Hematopoietic multipotent progenitor cell treated with erythropoietin and hydrocortisone succinate and interleukin-3 and kit ligand, for 15 days (in vitro differentiated cells): ENCODE measurements at regions not wholly inside any gene's neighbourhood (a gene's known extent, or its start where the extent isn't known, plus 50 kb on each side); places are given as distances from the start of the nearest gene placed in this dataset.

Experiments
- DNase-seq: peaks from one replicate; pipeline ENCODE4 v3.0.0-alpha.2; 2015; ENCODE audit warnings: low spot score

DNA sequence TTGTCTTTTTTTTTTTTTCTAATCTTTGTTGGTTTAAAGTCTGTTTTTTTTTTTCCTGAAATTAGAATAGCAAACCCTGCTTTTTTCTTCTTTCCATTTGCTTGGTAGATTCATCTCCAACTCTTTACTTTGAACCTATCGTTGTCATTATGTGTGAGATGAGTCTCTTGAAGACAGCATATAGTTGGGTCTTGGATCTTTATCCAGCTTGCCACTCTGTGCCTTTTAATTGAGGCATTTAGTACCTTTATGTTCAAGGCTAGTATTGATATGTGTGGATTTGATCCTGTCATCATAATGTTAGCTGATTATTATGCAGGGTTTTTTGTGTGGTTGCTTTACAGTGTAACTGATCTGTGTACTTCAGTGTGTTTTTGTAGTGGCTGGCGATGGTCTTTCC is 383.8 kb downstream of the MAN2A1 start:
- no peak for DNase-seq

DNA sequence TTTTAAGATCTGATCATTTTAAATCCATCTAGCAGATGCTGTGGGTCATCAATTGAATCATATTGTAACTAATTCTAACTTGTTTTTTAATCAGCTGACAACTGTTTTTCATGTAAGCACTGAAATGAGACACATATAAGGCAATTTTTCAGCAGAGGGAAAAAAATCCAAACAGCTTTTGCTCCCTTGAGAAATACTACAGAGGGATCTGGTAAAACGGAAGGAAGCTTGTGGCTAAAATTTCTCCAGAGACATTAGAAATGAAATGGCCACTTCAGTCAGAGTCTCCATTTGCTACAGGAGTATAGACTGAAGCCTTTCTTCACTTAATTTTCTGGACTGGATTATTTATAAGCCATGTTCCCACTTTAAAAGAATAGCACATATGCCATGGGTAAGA is 385.9 kb downstream of the MAN2A1 start:
- DNase-seq: no peak

DNA sequence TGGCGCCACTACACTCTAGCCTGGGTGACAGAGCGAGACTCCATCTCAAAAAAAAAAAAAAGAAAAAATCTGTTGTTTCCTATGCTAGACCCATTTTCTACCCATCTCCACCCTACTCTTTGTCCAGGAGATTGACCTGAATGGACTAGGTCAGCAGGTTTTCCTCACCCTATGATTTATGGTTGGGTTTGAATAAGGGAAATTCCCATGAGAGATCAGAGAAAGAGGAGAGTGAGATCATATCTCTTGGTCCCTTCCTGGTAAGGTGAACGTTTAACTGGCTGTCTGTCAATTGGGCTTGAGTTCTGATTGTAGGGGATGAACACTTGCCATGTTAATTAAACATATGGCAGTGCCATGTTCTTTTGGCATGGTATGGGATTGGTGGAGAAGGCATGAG is 387.4 kb downstream of the MAN2A1 start:
- no peak for DNase-seq

DNA sequence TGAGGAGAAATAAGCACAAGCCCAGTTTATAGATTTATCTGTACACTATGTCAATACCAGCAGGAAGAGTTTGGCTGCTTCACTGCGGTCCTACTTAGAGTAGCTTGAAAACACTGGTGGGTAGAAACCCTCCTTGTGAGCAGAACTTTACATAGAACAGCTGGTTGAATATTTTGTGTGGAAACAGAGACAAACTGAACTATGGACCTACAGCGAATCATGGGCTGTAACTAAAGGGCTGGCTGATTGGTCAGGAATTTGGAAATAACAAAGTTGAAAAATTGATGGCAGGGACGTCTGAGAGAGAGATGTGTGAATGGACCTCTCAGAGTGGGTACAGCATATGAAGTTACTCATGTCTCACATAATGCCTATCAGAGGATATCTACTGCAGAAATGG is 392.5 kb downstream of the MAN2A1 start:
- no peak for DNase-seq

DNA sequence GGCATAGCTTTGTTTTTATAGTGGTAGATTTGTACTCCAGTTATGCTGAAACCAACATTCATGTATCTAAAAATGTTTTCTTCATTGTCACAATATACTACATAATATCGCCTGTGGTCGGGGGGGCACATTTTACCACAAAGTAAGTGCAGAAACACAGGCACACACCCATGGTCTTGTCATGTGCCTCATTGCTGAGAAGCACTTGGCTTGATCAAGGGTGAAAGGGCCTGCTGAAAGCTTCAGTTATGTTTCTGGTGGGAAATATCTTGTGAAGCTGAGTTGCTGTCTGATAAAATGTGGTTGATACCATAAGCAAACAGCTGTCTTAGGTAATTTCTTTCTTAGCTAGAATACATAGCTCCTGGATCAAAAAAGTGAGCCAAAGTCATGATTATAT is 393.1 kb downstream of the MAN2A1 start:
- DNase-seq: no peak

DNA sequence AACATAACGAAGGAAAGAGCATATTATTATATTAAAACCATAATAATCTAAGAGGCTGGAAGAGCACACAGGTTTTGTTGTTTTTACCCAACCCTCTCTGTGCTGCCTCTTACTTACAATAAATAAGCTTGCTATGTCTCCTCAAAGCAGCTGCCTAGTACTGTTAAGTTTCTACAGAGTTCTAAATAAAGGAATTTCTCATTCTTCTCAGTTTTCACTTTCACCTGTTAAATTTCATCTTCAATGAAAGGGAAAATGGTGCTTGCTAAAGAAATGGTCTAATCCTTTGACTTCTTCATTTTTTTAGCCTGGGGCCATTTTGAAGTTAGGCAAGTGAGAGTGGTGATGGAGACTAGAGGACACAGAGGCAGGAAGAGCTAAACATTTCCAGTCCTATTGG is 396.1 kb downstream of the MAN2A1 start:
- DNase-seq: no peak

DNA sequence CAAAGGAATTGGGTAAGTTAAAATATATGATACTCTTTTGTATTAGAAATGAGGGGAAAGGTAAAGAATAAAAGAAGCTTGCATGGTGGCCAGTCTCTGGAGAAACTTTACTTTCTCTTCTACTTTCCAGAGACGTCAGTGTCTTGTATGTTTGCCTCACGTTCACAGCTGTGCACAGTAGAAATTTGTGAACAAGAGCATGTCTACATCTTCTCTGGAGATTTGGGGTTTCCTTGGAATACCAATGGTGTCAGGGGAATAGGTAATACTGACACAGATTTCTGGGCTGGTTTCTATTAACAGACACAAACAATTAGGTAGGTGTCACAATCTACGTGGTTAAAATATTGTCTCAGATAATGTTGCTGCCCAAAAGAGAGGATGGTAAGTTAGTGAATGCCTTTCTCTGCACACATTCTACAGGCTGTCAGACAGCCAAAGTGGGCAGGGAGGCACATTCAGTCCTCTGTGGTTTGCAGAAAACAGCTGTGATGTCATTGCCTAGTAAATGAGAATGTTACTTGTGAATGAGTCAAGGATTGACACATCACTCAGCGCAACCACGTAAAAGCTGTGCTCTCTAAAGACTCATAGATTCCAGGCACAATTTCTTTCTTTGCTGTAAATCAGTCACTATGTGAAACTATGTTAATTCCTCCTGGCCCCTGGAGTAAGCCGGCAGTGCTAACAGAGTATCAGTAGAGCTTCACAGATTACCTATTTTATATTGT is 397.1 kb downstream of the MAN2A1 start:
- no peak for DNase-seq

DNA sequence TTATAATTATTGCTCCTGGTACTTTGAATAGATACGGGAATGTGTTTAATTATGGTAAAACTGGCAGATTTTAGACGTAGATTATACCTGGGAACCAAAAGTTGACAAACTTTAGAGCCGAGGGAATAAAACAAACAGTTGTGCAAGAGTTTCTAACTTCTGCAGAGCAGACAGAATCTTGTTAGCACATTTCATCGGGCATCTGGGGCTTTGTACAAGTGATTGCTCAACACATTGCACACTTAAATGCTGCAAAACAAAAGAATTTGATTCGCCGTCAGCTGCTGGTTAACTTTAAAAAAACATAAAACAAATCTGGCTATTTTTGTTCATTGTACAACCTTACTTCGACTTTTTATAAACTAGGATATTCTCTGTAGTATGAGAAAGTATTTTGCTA is 398.1 kb downstream of the MAN2A1 start:
- DNase-seq: no peak

DNA sequence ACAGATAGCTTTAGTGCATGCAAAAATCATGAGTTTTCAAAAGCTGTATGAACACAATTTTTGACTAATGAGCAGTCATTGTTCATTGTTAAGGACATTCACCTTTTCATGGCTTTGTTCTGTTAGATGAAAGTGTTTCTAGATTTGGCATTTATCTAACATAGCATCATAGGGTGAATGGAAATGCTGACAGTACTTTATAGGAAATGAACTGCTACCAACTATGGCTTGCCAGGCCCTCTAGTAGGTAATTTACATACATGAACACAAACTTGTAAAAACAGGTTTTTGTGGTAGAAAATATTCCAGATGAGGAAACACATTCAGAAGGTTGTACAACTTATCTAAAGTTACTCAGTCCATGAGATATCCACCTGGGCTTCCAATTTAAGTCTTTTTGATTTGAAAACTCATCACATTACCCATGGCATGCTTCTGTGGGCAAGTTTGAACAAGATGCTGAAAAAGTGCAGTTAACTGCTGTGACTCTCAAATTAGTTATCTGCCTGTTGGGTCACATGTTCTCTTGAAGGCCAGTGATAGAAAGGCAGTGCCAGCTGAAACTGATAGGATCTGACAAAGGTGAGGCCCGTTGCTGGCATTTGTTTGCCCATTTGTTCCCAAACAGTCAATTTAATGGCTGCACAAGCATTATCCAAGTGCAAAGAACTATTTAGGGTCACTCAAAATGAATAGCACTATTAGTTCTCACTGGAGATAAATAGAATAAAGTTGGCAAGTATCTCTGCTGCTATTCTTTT is 399.1 kb downstream of the MAN2A1 start:
- no peak for DNase-seq

DNA sequence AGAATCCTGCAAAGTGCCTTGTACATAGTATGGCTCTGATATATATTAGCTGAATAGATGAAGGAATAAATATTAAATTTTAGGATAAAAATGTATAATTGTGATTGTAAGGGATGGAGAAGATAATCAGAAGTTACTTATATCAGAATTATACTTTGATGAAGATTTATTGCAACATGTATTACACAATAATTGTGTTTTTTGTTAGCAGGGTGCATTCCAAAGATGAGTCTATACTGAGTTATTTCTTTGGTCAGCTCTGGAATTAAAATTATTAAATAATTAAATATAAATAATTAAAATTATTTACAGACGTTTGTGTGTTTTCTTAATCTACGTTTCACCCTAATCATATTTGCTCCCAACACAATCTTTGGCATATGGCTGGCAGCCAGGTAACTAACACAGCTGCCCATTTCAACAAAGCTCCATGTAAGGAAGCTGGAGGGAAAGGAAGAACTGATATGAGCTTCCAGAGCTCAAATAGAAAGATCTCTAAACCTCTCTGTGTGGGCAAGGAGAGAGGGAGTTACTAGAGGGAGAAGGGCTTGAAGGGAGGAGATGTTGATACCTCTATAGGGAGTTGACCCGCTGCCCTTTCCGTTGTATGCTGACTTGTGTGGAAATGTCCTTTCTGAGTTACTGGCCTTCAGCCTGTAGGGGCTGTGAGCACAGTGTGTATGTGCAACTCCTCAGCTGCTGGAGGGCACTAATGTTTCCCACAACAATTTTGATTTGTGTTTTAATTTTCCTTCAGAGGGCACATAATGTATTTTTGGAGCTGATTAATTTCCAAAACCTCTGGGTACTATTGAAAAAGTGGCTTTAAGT is 403.4 kb downstream of the MAN2A1 start:
- no peak for DNase-seq

DNA sequence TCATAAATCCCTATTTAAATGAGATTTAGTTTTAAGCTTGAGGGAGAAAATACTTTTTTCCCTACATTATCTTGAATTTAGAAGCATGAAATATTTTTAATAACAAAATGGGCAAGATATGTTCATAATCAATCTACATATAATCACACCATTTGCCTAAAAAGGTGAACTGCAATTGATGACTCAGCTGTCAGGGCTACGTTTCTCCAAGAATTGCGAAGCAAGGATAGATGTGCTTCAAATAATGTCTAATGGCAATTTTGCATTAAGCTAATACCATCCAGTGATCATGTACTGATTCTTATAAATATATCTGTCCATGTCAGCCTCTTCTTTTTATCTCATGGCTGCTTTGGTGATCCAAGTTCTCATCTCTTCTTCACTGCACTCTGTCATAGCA is 404.4 kb downstream of the MAN2A1 start:
- no peak for DNase-seq

DNA sequence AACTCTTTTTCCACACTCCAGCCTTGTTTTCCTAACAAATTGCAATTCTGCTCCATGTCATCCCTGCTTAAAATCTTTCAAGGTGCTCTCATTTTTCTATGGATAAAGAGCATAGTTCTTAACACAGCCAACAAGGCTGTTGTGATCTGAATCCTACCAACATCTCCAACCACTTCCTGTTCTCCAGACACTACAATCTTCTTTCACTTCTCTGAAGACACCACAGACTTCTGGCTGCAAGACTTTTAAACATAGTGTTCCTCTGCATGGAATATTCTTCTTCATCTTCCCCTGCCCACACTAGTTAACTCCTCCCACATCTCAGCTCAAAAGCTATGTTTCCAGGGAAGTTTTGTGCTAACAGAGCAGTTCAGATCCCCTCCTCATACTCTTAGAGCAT is 404.8 kb downstream of the MAN2A1 start:
- DNase-seq: no peak

DNA sequence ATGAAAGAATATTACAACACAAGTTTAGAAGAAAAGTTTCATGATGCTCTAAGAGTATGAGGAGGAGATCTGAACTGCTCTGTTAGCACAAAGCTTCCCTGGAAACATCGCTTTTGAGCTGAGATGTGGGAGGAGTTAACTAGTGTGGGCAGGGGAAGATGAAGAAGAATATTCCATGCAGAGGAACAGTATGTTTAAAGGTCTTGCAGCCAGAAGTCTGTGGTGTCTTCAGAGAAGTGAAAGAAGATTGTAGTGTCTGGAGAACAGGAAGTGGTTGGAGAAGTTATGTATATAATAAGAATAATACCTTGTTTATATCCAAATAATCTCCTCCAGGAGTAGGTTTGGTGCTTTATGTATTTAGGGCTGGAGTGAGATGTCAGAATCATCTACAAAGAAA is 406.7 kb downstream of the MAN2A1 start:
- no peak for DNase-seq

DNA sequence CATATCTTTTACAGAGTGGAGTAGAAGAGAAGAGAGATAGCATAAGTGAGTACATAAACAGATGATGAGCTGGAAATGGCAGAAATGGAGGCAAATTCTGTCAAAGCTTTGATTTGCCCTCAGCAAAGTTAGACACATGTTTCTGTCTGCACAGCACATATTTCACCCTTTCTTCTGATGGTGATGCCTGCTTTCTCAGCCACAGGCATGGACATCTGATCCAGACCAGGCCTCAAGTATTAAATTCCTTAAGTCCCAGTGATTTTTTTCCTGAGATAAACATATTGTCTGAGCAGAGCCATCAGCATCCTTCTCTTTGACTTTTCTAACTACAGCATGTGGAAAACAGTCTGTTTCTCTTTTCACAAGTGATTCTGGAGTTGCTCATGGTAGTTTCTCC is 409.8 kb downstream of the MAN2A1 start:
- no peak for DNase-seq

DNA sequence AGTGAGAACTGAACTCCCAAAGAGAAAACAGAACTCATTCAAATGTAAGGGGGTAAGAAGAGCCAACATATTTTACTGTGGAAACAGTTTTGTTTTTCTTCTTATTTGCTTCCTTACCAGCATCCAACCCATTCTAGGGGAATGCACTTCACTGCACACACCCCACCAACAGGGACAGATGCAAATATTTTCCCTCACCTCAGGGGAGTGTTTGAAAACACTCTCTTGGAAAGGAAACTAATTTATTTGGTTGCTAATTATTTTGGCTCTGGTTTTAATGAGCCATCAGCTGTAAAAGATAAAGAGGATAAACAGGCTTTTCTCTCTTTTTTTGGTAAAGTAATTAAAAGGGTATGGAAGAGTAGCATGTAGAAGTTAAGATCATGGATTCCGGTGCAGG is 413.4 kb downstream of the MAN2A1 start:
- no peak for DNase-seq

DNA sequence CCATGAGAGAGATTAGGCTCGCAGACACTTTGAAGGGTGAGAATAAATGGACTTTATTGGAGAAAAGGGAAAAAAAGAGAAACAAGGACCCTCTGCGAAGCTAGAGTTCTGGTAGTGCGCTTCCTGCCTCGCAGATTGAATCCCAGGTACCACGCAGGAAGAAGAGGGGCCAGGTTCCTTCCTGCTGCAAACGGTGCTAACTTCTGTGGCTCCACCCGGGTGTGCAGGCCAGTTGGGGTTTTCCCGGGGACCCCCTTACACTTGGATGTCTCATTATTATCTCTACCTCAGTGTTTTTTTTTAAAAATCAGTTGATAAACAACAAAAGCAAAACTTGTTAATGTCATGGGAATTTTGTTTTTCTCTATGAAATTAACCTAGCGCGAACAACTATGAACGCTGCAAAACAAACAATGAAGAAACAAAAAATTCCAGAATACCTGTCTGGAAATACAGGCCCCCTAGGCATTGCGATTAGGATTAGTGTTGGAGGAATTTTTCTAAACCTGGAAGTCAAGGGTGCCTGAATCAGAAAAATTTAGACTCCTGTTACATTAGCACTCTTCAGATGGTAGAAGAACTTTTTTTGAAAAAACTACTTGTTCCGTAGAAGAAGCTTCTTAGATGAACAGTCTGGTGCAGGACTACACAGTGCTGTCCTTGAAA is 414.5 kb downstream of the MAN2A1 start:
- DNase-seq: no peak

DNA sequence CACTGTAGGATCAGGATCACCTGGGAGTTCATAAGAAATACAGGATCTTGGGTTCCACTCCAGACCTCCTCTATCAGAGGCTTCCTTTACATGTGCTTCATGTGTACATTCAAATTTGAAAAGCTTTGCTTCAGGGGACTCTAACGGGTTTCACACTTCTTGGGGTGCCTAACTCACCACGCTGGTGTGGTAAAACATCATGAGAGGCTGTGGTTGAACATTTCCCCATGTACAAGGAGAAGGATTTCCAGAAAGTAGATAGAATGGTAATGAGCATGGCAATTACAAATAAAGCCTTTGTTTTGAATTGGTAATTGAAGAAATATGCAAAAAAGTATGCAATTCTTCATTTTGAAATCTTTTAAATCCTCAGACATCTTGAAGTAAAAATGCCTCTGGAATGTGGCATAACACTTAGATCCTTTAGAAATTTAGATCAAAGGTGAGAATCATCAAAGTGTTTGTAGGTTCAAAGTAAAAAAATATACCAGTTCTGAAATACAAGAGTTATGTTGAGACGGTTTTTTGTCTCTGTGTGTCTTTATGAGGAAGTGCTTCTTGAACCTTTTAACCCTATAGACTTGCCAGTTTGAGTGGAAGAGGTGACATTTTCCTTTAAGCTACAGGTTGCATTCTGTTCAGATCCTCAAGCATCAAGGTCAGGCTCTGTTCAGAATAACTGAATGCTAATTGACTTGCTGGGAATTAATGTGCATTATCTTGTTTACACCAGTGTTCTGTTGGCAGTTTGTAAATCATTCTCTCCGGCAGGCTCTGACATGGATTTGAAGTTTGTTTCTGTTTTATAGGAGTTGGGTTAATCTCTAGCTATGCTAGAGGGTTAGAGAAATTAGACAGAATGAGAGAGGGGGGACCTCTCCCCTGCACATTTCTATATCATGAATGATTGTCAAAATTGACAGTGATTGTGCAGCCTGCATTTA is 415.3 kb downstream of the MAN2A1 start:
- DNase-seq: no peak

DNA sequence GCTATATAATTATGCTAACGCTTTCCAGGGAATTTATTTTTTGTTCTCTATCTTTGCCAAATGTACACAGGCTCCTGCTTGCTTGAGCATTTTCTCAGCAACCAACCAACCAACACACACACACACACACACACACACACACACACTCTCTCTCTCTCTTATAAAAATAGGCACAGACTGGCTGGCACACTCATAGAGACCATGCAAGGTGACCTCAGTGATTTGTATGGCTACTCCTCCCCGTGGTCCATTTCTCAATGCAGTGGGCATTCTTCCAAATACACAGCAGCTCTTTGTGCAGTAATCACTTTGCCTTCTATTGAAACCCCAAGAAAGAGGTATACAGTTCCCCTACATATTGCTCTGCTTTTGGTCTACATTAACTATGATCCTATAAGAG is 416.0 kb downstream of the MAN2A1 start:
- no peak for DNase-seq

DNA sequence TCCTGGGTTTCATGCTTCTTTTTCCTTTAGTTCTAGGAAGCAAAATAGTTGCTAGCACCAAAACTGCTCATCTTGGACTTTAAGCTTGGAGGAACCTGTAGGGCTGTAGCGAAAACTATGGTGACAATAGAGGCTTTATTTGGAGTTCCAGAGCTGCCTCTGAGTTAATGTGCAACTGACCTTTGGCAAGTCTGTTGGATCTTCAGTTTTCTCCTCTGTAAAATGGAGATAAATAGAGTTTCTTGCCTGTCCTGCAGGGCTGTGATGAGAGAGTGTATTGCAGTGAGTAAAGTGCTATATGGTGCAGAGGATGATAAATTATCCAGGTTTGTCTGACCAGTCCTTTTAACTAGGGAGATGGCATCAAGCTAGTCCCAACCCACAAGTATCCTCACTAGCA is 417.0 kb downstream of the MAN2A1 start:
- DNase-seq: no peak

DNA sequence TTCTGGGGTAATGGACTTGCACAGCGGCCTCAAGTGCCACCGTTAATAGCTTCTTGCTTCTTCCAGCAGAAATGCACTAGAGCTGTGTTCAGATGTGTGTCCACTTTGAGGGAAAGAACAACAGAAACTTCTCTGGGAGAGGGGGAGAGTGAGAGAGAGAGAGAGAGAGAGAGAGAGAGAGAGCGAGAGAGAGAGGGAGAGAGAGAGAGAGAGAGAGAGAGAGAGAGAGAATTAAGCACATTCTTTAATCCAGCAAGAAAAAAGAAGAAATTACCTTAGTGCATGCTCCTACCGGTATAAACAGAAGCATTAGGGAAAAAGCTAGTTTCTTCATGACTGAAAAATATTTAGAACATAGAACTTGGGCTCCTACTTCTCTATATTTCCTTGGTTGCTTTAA is 418.8 kb downstream of the MAN2A1 start:
- no peak for DNase-seq

DNA sequence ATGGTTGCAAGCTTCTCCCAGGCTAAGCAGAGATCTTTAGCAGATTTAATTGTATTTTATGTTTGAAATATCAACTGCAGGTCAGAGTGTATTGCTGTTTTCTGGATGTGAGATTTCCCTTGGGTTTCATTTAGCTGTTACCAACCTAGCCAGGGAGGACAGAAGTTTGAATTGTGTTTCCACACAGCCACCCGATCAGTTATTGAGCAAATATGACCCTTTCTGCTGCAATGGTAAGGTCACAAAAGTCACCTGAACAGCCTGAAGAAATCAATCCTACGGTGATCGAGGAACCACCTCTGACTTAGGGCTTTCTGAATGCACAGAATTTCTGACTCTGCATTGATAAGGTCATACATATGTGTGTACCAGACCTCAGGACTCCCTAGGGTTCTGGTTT is 419.9 kb downstream of the MAN2A1 start:
- DNase-seq: no peak
